SK-N-MC (cell line): ENCODE measurements at regions not wholly inside any gene's neighbourhood (a gene's known extent, or its start where the extent isn't known, plus 50 kb on each side); places are given as distances from the start of the nearest gene placed in this dataset.

Experiments used
- EZH2 ChIP-seq: fragments of 200-600 bp; sonication (generic); IDR thresholded peaks from one replicate; pipeline ENCODE4 v1.6.1; 2017; ENCODE audit warnings: antibody characterized with exemption
- FOXP2 ChIP-seq: optimal IDR thresholded peaks from 2 replicates; pipeline ENCODE3; 2011; ENCODE audit warnings: mild to moderate bottlenecking, moderate library complexity; ENCODE audit not compliant: insufficient read depth; ENCODE audit errors: extremely low read length, control extremely low read depth
- POLR2AphosphoS5 ChIP-seq: IDR thresholded peaks from 2 replicates; pipeline ENCODE4 v1.6.1; 2012; ENCODE audit warnings: mild to moderate bottlenecking, low read depth, low read length, borderline replicate concordance

GRCh38 chr7:10418985-10419384, 554.7 kb upstream of the PHF14 start:
- TF ChIP-seq EZH2 (no peak), POLR2AphosphoS5 (no peak), FOXP2 (no peak)
